GM19035 (cell line): ENCODE measurements at regions not wholly inside any gene's neighbourhood (a gene's known extent, or its start where the extent isn't known, plus 50 kb on each side); places are given as distances from the start of the nearest gene placed in this dataset.

Experiments
- ATAC-seq: cut with Tn5 transposase; IDR thresholded peaks from one replicate; pipeline ENCODE4 v1.9.1; 2021; ENCODE audit not compliant: unreplicated experiment

GRCh38 chr13:90776051-90776748 is 571.3 kb upstream of the MIR17HG start:
- no peak for ATAC-seq

GRCh38 chr13:90783273-90783672 is 564.2 kb upstream of the MIR17HG start:
- no peak for ATAC-seq

GRCh38 chr13:90787007-90787406 is 560.5 kb upstream of the MIR17HG start:
- ATAC-seq, result no peak

GRCh38 chr13:90792335-90792734 is 555.2 kb upstream of the MIR17HG start:
- ATAC-seq, result no peak

GRCh38 chr13:90793261-90793820 is 554.1 kb upstream of the MIR17HG start:
- no peak for ATAC-seq

GRCh38 chr13:90796474-90796873 is 551.0 kb upstream of the MIR17HG start:
- no peak for ATAC-seq

- no peak for ATAC-seq
Observed at GRCh38 chr13:90797335-90797734, 550.2 kb upstream of the MIR17HG start.

GRCh38 chr13:90798381-90798780 is 549.1 kb upstream of the MIR17HG start:
- ATAC-seq, result no peak

- ATAC-seq, result no peak
Observed at GRCh38 chr13:90800082-90800746, 547.3 kb upstream of the MIR17HG start.

GRCh38 chr13:90801621-90802020 is 545.9 kb upstream of the MIR17HG start:
- no peak for ATAC-seq

- ATAC-seq, result no peak
Observed at GRCh38 chr13:90803210-90803609, 544.3 kb upstream of the MIR17HG start.

- no peak for ATAC-seq
Observed at GRCh38 chr13:90806016-90806615, 541.4 kb upstream of the MIR17HG start.

- no peak for ATAC-seq
Observed at GRCh38 chr13:90806892-90807291, 540.6 kb upstream of the MIR17HG start.

GRCh38 chr13:90808838-90809237 is 538.6 kb upstream of the MIR17HG start:
- no peak for ATAC-seq

- no peak for ATAC-seq
Observed at GRCh38 chr13:90824032-90824431, 523.5 kb upstream of the MIR17HG start.

- no peak for ATAC-seq
Observed at GRCh38 chr13:90826688-90827087, 520.8 kb upstream of the MIR17HG start.

- ATAC-seq, result no peak
Observed at GRCh38 chr13:90830782-90831181, 516.7 kb upstream of the MIR17HG start.

- no peak for ATAC-seq
Observed at GRCh38 chr13:90833951-90834350, 513.5 kb upstream of the MIR17HG start.

- ATAC-seq, result no peak
Observed at GRCh38 chr13:90834700-90835099, 512.8 kb upstream of the MIR17HG start.

- no peak for ATAC-seq
Observed at GRCh38 chr13:90835826-90836225, 511.7 kb upstream of the MIR17HG start.

GRCh38 chr13:90838317-90838960 is 509.0 kb upstream of the MIR17HG start:
- no peak for ATAC-seq
